ENCODE measurements at regions not wholly inside any gene's neighbourhood (a gene's known extent, or its start where the extent isn't known, plus 50 kb on each side); places are given as distances from the start of the nearest gene placed in this dataset.

- H3K36me3 ChIP-seq: no peaks in the 10 kb centered on the region
- no peak overlapping the region for H3K4me3 ChIP-seq
- WGBS, 2 donors (ENCODE audit: low coverage in 1 of 2): 49 to 66% methylated on average over 5 of the region's 5 CpGs
- peaks cover 0 to 2% (median 0%) of the 10 kb centered on the region in 4 donors for H3K4me1 ChIP-seq
- H3K9me3 ChIP-seq: no peaks in the 10 kb centered on the region
- in situ Hi-C loops (cut with MboI; ENCODE audit: low pct_ligation_motif_present in 1 of 4, low pct_unique_long_range_greater_than_20kb in 1 of 4, low sequenced_read_pairs in 3 of 4): no loop called here
- intact Hi-C loops (cut with DNase I; ENCODE audit: low total_unique reads): no loop called here
- no peak for DNase-seq
- TF ChIP-seq POLR2A (IDR thresholded peaks at IDR 0.05) (no peak), POLR2AphosphoS5 (IDR thresholded peaks at IDR 0.05) (no peak), EP300 (IDR thresholded peaks at IDR 0.05; ENCODE audit: low read depth) (no peak), CTCF (IDR thresholded peaks at IDR 0.05) (no peak)
- H3K27ac ChIP-seq: no peak overlapping the region
- no peaks in the 10 kb centered on the region for H3K27me3 ChIP-seq
Measured at GRCh38 chr2:196399722-196400691, 228.6 kb upstream of the STK17B start.

GRCh38 chr2:196403471-196403870 lies 232.1 kb upstream of the STK17B start:
- no peaks in the 10 kb centered on the region for H3K9me3 ChIP-seq
- no peaks in the 10 kb centered on the region for H3K36me3 ChIP-seq
- H3K27ac ChIP-seq: no peak overlapping the region
- no peak for DNase-seq
- TF ChIP-seq EP300 (IDR thresholded peaks at IDR 0.05; ENCODE audit: low read depth) (no peak), POLR2AphosphoS5 (IDR thresholded peaks at IDR 0.05) (no peak), CTCF (IDR thresholded peaks at IDR 0.05) (no peak), POLR2A (IDR thresholded peaks at IDR 0.05) (no peak)
- no peaks in the 10 kb centered on the region for H3K27me3 ChIP-seq
- in situ Hi-C loops (cut with MboI; ENCODE audit: low pct_ligation_motif_present in 1 of 4, low pct_unique_long_range_greater_than_20kb in 1 of 4, low sequenced_read_pairs in 3 of 4): no loop called here
- H3K4me1 ChIP-seq: peaks cover 0 to 2% (median 0%) of the 10 kb centered on the region in 4 donors
- 13 to 20% methylated on average over 1 of the region's 1 CpG for WGBS, 2 donors (ENCODE audit: low coverage in 1 of 2)
- H3K4me3 ChIP-seq: no peak overlapping the region
- intact Hi-C loops (cut with DNase I; ENCODE audit: low total_unique reads): no loop called here

GRCh38 chr2:196404276-196404675 lies 232.9 kb upstream of the STK17B start:
- no peaks in the 10 kb centered on the region for H3K36me3 ChIP-seq
- no peaks in the 10 kb centered on the region for H3K27me3 ChIP-seq
- peaks cover 0 to 2% (median 0%) of the 10 kb centered on the region in 4 donors for H3K4me1 ChIP-seq
- no peak overlapping the region for H3K27ac ChIP-seq
- no peak overlapping the region for H3K4me3 ChIP-seq
- in situ Hi-C loops (cut with MboI; ENCODE audit: low pct_ligation_motif_present in 1 of 4, low pct_unique_long_range_greater_than_20kb in 1 of 4, low sequenced_read_pairs in 3 of 4) (no loop called here), intact Hi-C loops (cut with DNase I; ENCODE audit: low total_unique reads) (no loop called here)
- DNase-seq: no peak
- H3K9me3 ChIP-seq: no peaks in the 10 kb centered on the region
- TF ChIP-seq EP300 (IDR thresholded peaks at IDR 0.05; ENCODE audit: low read depth) (no peak), POLR2A (IDR thresholded peaks at IDR 0.05) (no peak), POLR2AphosphoS5 (IDR thresholded peaks at IDR 0.05) (no peak), CTCF (IDR thresholded peaks at IDR 0.05) (no peak)

- in situ Hi-C loops (cut with MboI; ENCODE audit: low pct_ligation_motif_present in 1 of 4, low pct_unique_long_range_greater_than_20kb in 1 of 4, low sequenced_read_pairs in 3 of 4) (no loop called here), intact Hi-C loops (cut with DNase I; ENCODE audit: low total_unique reads) (no loop called here)
- Histone ChIP-seq H3K27ac (no peak overlapping the region), H3K9me3 (no peaks in the 10 kb centered on the region), H3K4me1 (no peaks in the 10 kb centered on the region), H3K27me3 (no peaks in the 10 kb centered on the region), H3K4me3 (no peak overlapping the region), H3K36me3 (no peaks in the 10 kb centered on the region)
- 85 to 92% methylated on average over 1 of the region's 1 CpG for WGBS, 2 donors (ENCODE audit: low coverage in 1 of 2)
- no peak for TF ChIP-seq CTCF (IDR thresholded peaks at IDR 0.05)
- no peak for TF ChIP-seq EP300 (IDR thresholded peaks at IDR 0.05; ENCODE audit: low read depth)
- TF ChIP-seq POLR2A (IDR thresholded peaks at IDR 0.05): no peak
- no peak for TF ChIP-seq POLR2AphosphoS5 (IDR thresholded peaks at IDR 0.05)
- no peak for DNase-seq
Measured at GRCh38 chr2:196407675-196408264, 231.7 kb upstream of the CCDC150 start.

Measured in transverse colon (tissue), 4 donors.